ENCODE measurements at regions not wholly inside any gene's neighbourhood (a gene's known extent, or its start where the extent isn't known, plus 50 kb on each side); places are given as distances from the start of the nearest gene placed in this dataset.

- intact Hi-C loops (cut with DNase I; ENCODE audit: low total_unique reads), result no loop called here
- H3K27me3 ChIP-seq, result no peaks in the 10 kb centered on the region
- TF ChIP-seq CTCF (IDR thresholded peaks at IDR 0.05) (no peak), POLR2A (IDR thresholded peaks at IDR 0.05) (no peak)
Measured at GRCh38 chr2:164046040-164046439, 310.2 kb upstream of the FIGN start.

DNA sequence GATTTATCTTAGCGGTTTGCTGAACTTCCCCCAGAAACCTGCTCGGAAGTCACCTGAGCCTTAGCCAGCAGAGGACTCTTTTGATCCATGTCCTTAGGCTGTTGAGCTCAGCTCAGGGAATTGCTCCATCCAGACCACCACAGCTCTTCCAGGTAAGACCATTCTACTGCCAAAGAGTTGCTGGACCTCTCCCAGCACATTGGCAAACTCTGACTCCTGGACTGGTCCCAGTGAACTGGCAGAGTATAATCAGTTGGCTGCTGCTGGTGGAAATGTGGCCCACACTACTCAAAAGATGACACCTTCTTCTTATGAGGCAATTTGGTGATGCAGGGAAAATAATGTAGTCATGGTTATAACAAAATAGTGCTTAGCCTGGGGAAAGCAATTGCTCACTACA, 308.8 kb upstream of the FIGN start:
- H3K27me3 ChIP-seq, result no peaks in the 10 kb centered on the region
- no peaks in the 10 kb centered on the region for H3K4me1 ChIP-seq
- no peak for DNase-seq
- no peak for TF ChIP-seq CTCF (IDR thresholded peaks at IDR 0.05)
- no peak for TF ChIP-seq POLR2A (IDR thresholded peaks at IDR 0.05)
- H3K9me3 ChIP-seq, result no peaks in the 10 kb centered on the region
- WGBS, 2 donors, result 93 to 97% methylated on average over 2 of the region's 2 CpGs
- intact Hi-C loops (cut with DNase I; ENCODE audit: low total_unique reads), result no loop called here
- H3K27ac ChIP-seq, result no peak overlapping the region
- no peaks in the 10 kb centered on the region for H3K36me3 ChIP-seq (ENCODE audit: low read depth, missing control alignments)
- no peak overlapping the region for H3K4me3 ChIP-seq

More at GRCh38 chr2:164046040-164046439, 310.2 kb upstream of the FIGN start:
- 63 to 68% methylated on average over 2 of the region's 2 CpGs for WGBS, 2 donors
- Histone ChIP-seq H3K9me3 (no peaks in the 10 kb centered on the region), H3K36me3 (ENCODE audit: low read depth, missing control alignments) (no peaks in the 10 kb centered on the region), H3K4me1 (no peaks in the 10 kb centered on the region), H3K27ac (no peak overlapping the region), H3K4me3 (no peak overlapping the region)
- no peak for DNase-seq

- no peak overlapping the region for H3K4me3 ChIP-seq
Measured at GRCh38 chr2:164039270-164039669, 303.5 kb upstream of the FIGN start.

GRCh38 chr2:164032995-164033394, 297.2 kb upstream of the FIGN start:
- Histone ChIP-seq H3K4me1 (no peaks in the 10 kb centered on the region), H3K27ac (no peak overlapping the region), H3K27me3 (no peaks in the 10 kb centered on the region), H3K9me3 (no peaks in the 10 kb centered on the region), H3K4me3 (no peak overlapping the region), H3K36me3 (ENCODE audit: low read depth, missing control alignments) (no peaks in the 10 kb centered on the region)
- no peak for DNase-seq
- TF ChIP-seq POLR2A (IDR thresholded peaks at IDR 0.05), result no peak
- no peak for TF ChIP-seq CTCF (IDR thresholded peaks at IDR 0.05)
- intact Hi-C loops (cut with DNase I; ENCODE audit: low total_unique reads), result no loop called here

More at GRCh38 chr2:164039270-164039669, 303.5 kb upstream of the FIGN start:
- Histone ChIP-seq H3K36me3 (ENCODE audit: low read depth, missing control alignments) (no peaks in the 10 kb centered on the region), H3K27ac (no peak overlapping the region), H3K4me1 (no peaks in the 10 kb centered on the region), H3K9me3 (no peaks in the 10 kb centered on the region), H3K27me3 (no peaks in the 10 kb centered on the region)
- no peak for DNase-seq
- no peak for TF ChIP-seq POLR2A (IDR thresholded peaks at IDR 0.05)
- no peak for TF ChIP-seq CTCF (IDR thresholded peaks at IDR 0.05)
- intact Hi-C loops (cut with DNase I; ENCODE audit: low total_unique reads), result no loop called here

DNA sequence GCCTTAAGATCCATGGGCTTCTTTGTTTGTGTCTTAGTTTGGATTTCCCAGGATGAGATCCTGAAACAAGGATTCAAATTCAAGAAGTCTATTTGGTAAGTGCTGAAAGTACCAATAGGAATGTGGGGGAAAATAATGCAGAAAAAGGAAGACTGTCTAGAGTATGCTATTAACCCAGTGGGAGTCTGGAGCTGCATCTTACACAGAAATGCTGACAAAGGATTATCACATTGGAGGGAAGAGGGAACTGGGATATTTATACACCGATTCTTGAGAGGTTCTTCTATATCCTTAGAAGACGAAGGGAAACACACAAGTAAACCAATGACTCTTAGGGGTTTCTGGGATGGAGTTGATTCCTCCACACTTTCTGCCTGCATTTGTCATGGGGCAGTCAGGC, 294.8 kb upstream of the FIGN start:
- H3K4me3 ChIP-seq, result no peak overlapping the region
- no peaks in the 10 kb centered on the region for H3K36me3 ChIP-seq (ENCODE audit: low read depth, missing control alignments)
- H3K9me3 ChIP-seq, result no peaks in the 10 kb centered on the region
- 90 to 94% methylated on average over 2 of the region's 2 CpGs for WGBS, 2 donors
- H3K4me1 ChIP-seq, result no peaks in the 10 kb centered on the region
- H3K27ac ChIP-seq, result no peak overlapping the region
- intact Hi-C loops (cut with DNase I; ENCODE audit: low total_unique reads), result no loop called here
- no peak for DNase-seq
- no peaks in the 10 kb centered on the region for H3K27me3 ChIP-seq
- TF ChIP-seq POLR2A (IDR thresholded peaks at IDR 0.05), result no peak
- TF ChIP-seq CTCF (IDR thresholded peaks at IDR 0.05), result no peak

All from testis (tissue), 2 donors.